ENCODE measurements at regions not wholly inside any gene's neighbourhood (a gene's known extent, or its start where the extent isn't known, plus 50 kb on each side); places are given as distances from the start of the nearest gene placed in this dataset.

DNA sequence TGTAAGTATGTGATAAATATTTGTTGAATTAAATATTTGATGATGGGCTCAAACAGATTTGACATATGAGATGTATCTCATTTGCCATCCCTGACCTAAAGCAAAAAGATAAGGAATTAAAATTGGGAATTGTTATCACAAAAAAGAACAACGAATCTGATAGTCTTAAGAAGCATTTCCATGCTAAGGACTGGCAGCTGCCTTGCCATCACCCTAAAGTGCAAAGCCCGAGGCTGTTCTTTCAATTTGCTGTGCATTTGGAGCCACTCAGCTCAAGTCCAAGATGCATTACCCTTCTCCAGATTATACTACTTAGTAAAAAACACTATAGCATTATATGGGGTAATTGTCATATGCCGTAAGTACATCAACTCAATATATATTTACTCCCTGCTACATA is 618.3 kb upstream of the CLINT1 start:
- ATAC-seq: no peak
- intact Hi-C loops (cut with DNase I): no loop called here

DNA sequence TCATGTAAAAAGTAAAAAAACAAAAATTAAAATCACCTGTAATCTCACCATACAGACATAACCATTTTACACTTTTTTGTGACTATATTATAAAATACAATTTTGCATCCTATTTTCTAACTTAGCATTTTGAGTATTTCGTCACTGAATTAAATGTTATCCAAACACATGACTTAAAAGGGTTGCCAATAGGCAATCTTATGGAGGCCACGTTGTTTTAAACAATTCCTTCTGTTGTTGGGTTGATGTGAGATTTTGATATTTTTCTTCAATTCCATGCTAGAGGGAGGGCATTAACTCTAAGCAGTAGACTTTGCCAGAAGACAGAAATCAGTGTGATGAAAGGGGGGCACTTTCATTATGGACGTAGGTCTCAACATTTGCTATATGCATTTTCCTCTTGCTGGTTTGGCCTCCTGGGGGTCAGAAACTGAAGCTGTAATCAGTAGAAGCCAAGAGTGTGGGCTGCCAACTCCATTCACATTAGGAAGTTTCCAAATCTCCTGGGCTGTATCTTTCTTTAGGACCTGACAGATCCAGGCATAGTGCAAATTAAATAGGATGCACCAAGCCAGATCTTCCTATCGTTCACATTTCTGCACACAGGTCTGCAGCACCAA is 614.2 kb upstream of the CLINT1 start:
- no peak overlapping the region for H3K27ac ChIP-seq
- H3K4me3 ChIP-seq: no peak overlapping the region
- TF ChIP-seq, protein P1, sequence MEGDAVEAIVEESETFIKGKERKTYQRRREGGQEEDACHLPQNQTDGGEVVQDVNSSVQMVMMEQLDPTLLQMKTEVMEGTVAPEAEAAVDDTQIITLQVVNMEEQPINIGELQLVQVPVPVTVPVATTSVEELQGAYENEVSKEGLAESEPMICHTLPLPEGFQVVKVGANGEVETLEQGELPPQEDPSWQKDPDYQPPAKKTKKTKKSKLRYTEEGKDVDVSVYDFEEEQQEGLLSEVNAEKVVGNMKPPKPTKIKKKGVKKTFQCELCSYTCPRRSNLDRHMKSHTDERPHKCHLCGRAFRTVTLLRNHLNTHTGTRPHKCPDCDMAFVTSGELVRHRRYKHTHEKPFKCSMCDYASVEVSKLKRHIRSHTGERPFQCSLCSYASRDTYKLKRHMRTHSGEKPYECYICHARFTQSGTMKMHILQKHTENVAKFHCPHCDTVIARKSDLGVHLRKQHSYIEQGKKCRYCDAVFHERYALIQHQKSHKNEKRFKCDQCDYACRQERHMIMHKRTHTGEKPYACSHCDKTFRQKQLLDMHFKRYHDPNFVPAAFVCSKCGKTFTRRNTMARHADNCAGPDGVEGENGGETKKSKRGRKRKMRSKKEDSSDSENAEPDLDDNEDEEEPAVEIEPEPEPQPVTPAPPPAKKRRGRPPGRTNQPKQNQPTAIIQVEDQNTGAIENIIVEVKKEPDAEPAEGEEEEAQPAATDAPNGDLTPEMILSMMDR (IDR thresholded peaks at IDR 0.05): no peak
- DNase-seq (no peak), ATAC-seq (no peak)
- no peaks in the 10 kb centered on the region for H3K36me3 ChIP-seq
- H3K27me3 ChIP-seq (ENCODE audit: low read depth): no peaks in the 10 kb centered on the region
- H3K4me1 ChIP-seq: no peaks in the 10 kb centered on the region
- intact Hi-C loops (cut with DNase I): no loop called here
- no peaks in the 10 kb centered on the region for H3K9me3 ChIP-seq

More for the DNA sequence above, 618.3 kb upstream of the CLINT1 start:
- H3K36me3 ChIP-seq: no peaks in the 10 kb centered on the region
- H3K4me3 ChIP-seq: no peak overlapping the region
- no peak overlapping the region for H3K27ac ChIP-seq
- no peaks in the 10 kb centered on the region for H3K4me1 ChIP-seq
- TF ChIP-seq, protein P1 (IDR thresholded peaks at IDR 0.05): no peak
- no peaks in the 10 kb centered on the region for H3K27me3 ChIP-seq (ENCODE audit: low read depth)
- no peak for DNase-seq
- no peaks in the 10 kb centered on the region for H3K9me3 ChIP-seq

DNA sequence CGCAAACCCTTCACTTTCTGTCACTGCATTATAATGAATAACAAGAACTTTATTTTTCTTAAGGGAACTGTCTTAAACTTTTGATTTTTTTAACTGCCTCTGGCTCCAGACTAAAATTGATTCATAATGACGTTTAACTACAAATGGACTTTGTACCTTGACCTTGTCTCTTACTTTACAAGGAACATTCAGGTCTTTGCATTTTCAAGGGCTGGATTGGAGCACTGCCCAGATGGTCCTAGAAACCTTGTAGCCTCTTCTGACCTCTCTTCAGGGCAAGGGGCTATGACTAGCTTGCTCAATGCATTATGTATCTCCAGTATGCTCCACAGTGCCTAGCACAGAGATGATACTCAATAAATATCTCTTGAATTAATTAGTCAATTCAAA is 612.6 kb upstream of the CLINT1 start:
- H3K4me1 ChIP-seq: no peaks in the 10 kb centered on the region
- no peak for ATAC-seq
- H3K27me3 ChIP-seq (ENCODE audit: low read depth): no peaks in the 10 kb centered on the region
- no peaks in the 10 kb centered on the region for H3K36me3 ChIP-seq
- intact Hi-C loops (cut with DNase I): no loop called here
- TF ChIP-seq, protein P1 (IDR thresholded peaks at IDR 0.05): no peak
- no peaks in the 10 kb centered on the region for H3K9me3 ChIP-seq
- DNase-seq: no peak
- H3K4me3 ChIP-seq: no peak overlapping the region
- H3K27ac ChIP-seq: no peak overlapping the region

DNA sequence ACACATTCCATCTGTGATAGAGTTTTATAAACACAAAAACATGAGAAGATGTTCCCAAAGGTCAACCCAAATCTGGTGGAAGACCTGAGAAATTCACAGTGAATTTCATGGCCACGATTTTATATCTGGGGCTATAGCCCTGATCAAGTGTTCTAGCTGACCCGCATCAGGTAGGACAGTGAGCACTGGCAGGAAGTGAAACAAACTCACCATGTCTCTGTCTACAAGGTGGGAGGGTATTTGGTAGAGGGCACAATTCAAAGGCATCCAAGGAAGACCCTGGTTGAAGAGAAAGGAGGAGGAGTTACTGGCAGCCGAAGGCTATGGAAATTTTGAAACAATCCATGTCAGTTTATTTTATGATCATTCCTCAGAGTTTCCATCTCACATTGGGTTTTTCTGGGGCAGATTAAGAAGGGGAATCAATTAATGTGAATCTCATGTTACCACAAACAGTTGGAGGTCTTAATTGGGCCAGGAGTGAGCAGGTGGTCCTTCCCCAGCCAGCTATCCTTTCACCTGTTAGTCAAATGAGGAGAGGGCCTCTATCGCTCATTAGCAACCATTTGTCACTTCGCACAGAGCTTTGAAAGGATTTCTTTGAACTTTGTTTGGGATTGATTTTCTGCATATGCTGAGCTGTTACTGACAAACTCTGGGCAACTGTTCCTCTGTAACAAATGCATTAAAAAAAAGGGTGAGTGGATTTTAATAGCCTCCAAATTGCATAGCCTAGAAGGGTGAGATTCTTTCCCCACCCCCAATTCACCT is 612.0 kb upstream of the CLINT1 start:
- Histone ChIP-seq H3K9me3 (no peaks in the 10 kb centered on the region), H3K27me3 (ENCODE audit: low read depth) (no peaks in the 10 kb centered on the region), H3K4me3 (no peak overlapping the region), H3K36me3 (no peaks in the 10 kb centered on the region), H3K27ac (no peak overlapping the region), H3K4me1 (peaks cover 2% of the 10 kb centered on the region)
- intact Hi-C loops (cut with DNase I): no loop called here
- DNase-seq (no peak), ATAC-seq (no peak)
- TF ChIP-seq, protein P1 (IDR thresholded peaks at IDR 0.05): no peak

DNA sequence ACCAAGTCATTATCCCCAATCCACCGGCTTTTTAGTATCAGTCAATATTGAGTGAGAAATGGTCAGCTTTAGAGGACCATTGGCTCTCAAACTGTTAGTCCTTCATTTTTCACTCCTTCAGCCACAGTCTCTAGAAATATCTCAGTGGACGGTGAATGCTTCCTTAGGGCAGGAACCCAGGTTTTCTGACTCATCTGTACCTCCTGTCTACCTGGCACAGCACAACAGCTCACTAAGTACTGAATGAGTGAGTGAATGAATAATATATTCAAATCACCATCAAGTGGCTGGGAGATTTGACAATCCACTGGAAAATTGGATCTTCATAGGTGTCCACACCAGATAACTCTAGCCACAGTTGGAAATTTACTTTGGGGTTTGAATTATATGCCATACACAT is 609.5 kb upstream of the CLINT1 start:
- no peaks in the 10 kb centered on the region for H3K27me3 ChIP-seq (ENCODE audit: low read depth)

More for the DNA sequence above, 609.5 kb upstream of the CLINT1 start:
- Histone ChIP-seq H3K4me3 (no peak overlapping the region), H3K9me3 (no peaks in the 10 kb centered on the region), H3K4me1 (peaks cover 22% of the 10 kb centered on the region), H3K27ac (no peak overlapping the region), H3K36me3 (no peaks in the 10 kb centered on the region)
- intact Hi-C loops (cut with DNase I): no loop called here
- ATAC-seq (no peak), DNase-seq (no peak)
- TF ChIP-seq, protein P1 (IDR thresholded peaks at IDR 0.05): no peak
